ENCODE measurements at regions not wholly inside any gene's neighbourhood (a gene's known extent, or its start where the extent isn't known, plus 50 kb on each side); places are given as distances from the start of the nearest gene placed in this dataset.
A peak's percentile ranks its signal among the peaks of the same experiment; 100 is the strongest.
"Not testable (repeated sequence)": the region's sequence is repeated elsewhere in the genome, so short reads cannot be mapped to it uniquely, and the experiment has no call there.

GRCh38 chr10:87300163-87300562, 57.4 kb upstream of the NUTM2D start:
- H3K36me3 ChIP-seq (replicated peaks in 1 of 2); H3K27me3 ChIP-seq; intact Hi-C loops (cut with DNase I); H3K27ac ChIP-seq; H3K4me3 ChIP-seq; DNase-seq; H3K4me1 ChIP-seq (replicated peaks in 1 of 2); H3K9me3 ChIP-seq (replicated peaks in 1 of 3): not testable (repeated sequence)
- no CpG with 5 or more reads among the region's 1 CpG for WGBS, 4 donors

GRCh38 chr10:87301466-87302115, 56.0 kb upstream of the NUTM2D start:
- H3K4me1 ChIP-seq (replicated peaks in 1 of 2); H3K27ac ChIP-seq; H3K27me3 ChIP-seq; H3K4me3 ChIP-seq; intact Hi-C loops (cut with DNase I); H3K9me3 ChIP-seq (replicated peaks in 1 of 3); H3K36me3 ChIP-seq (replicated peaks in 1 of 2): not testable (repeated sequence)
- peak; percentile 55 to 86 (median 68) for DNase-seq
- WGBS, 4 donors = 0 to 7% (median 7%) methylated on average over 4 to 14 of the region's 16 CpGs
- peak in 3 of 6 experiments; percentile 13 to 45 (median 28) for TF ChIP-seq CTCF (IDR thresholded peaks at IDR 0.05)

GRCh38 chr10:87302132-87302531, 55.4 kb upstream of the NUTM2D start:
- DNase-seq; H3K36me3 ChIP-seq (replicated peaks in 1 of 2); H3K27ac ChIP-seq; H3K4me1 ChIP-seq (replicated peaks in 1 of 2); H3K9me3 ChIP-seq (replicated peaks in 1 of 3); H3K4me3 ChIP-seq; intact Hi-C loops (cut with DNase I); H3K27me3 ChIP-seq: not testable (repeated sequence)
- WGBS, 4 donors = 79 to 100% (median 96%) methylated on average over 1 to 2 of the region's 3 CpGs

- intact Hi-C loops (cut with DNase I); H3K36me3 ChIP-seq (replicated peaks in 1 of 2); H3K27me3 ChIP-seq; H3K4me3 ChIP-seq; H3K27ac ChIP-seq; H3K9me3 ChIP-seq (replicated peaks in 1 of 3); H3K4me1 ChIP-seq (replicated peaks in 1 of 2); DNase-seq: not testable (repeated sequence)
- WGBS, 4 donors = 38% methylated on average over 1 of the region's 4 CpGs; no CpG with 5 or more reads in 3 of the 4 donors
Observed at GRCh38 chr10:87303707-87304106, 53.8 kb upstream of the NUTM2D start.

- intact Hi-C loops (cut with DNase I); H3K36me3 ChIP-seq (replicated peaks in 1 of 2); H3K4me3 ChIP-seq; DNase-seq; H3K4me1 ChIP-seq (replicated peaks in 1 of 2); H3K27ac ChIP-seq; H3K9me3 ChIP-seq (replicated peaks in 1 of 3); H3K27me3 ChIP-seq: not testable (repeated sequence)
- WGBS, 4 donors = 89 to 91% (median 91%) methylated on average over 2 of the region's 4 CpGs; no CpG with 5 or more reads in 1 of the 4 donors
Observed at GRCh38 chr10:87306681-87307080, 50.9 kb upstream of the NUTM2D start.
